Colonic mucosa (tissue), 4 donors: ENCODE measurements at regions not wholly inside any gene's neighbourhood (a gene's known extent, or its start where the extent isn't known, plus 50 kb on each side); places are given as distances from the start of the nearest gene placed in this dataset.

Experiments used
- DNase-seq: peaks from one replicate; pipeline ENCODE4 v3.0.0-alpha.2; 2020
- H3K27ac ChIP-seq: fragments of 200-600 bp; one replicate; pipeline ENCODE4 v1.8.0; 2021
- H3K27me3 ChIP-seq: fragments of 200-600 bp; one replicate; pipeline ENCODE4 v1.8.0; 2021
- H3K36me3 ChIP-seq: fragments of 200-600 bp; one replicate; pipeline ENCODE4 v1.8.0; 2021
- H3K4me1 ChIP-seq: fragments of 200-600 bp; one replicate; pipeline ENCODE4 v1.8.0; 2021; ENCODE audit warnings: mild to moderate bottlenecking
- H3K4me3 ChIP-seq: fragments of 200-600 bp; one replicate; pipeline ENCODE4 v1.8.0; 2021
- H3K9ac ChIP-seq, 2 donors: one replicate each; pipeline ENCODE4 v1.7.0; 2013; ENCODE audit warnings: control low read depth in 2 of 2, low read depth in 2 of 2, low read length in 2 of 2
- H3K9me3 ChIP-seq: fragments of 200-600 bp; one replicate; pipeline ENCODE4 v1.8.0; 2021
- CTCF ChIP-seq: fragments of 200-600 bp; IDR thresholded peaks from one replicate; pipeline ENCODE4 v1.8.0; 2022; ENCODE audit warnings: antibody characterized with exemption, mild to moderate bottlenecking
- intact Hi-C: fragments of 100-400 bp; cut with DNase I; formaldehyde crosslinking; loops from one replicate; pipeline ENCODE4 v1.14.1; 2022
- donor health status: healthy.
- donor health status: DM: no; HTN: no; CAD: no.
- donor health status: DM: no; HTN: no; CAD: no.

GRCh38 chr5:30846171-30846570, 347.3 kb upstream of the CDH6 start:
- no peak for TF ChIP-seq CTCF
- Histone ChIP-seq H3K27me3 (no peaks in the 10 kb centered on the region), H3K9ac (no peak overlapping the region), H3K9me3 (no peaks in the 10 kb centered on the region), H3K27ac (no peak overlapping the region), H3K4me1 (no peaks in the 10 kb centered on the region), H3K4me3 (no peak overlapping the region), H3K36me3 (no peaks in the 10 kb centered on the region)
- intact Hi-C loops, result no loop called here
- DNase-seq, result no peak

- Histone ChIP-seq H3K9me3 (no peaks in the 10 kb centered on the region), H3K27ac (no peak overlapping the region), H3K36me3 (no peaks in the 10 kb centered on the region), H3K27me3 (no peaks in the 10 kb centered on the region), H3K4me3 (no peak overlapping the region), H3K4me1 (no peaks in the 10 kb centered on the region), H3K9ac (no peak overlapping the region)
- DNase-seq, result no peak
- no peak for TF ChIP-seq CTCF
- intact Hi-C loops, result no loop called here
Measured at GRCh38 chr5:30845194-30845593, 348.3 kb upstream of the CDH6 start.

- H3K9ac ChIP-seq, result no peak overlapping the region
- H3K36me3 ChIP-seq, result no peaks in the 10 kb centered on the region
- DNase-seq, result no peak
- no peaks in the 10 kb centered on the region for H3K27me3 ChIP-seq
- no peak overlapping the region for H3K27ac ChIP-seq
- H3K4me3 ChIP-seq, result no peak overlapping the region
- intact Hi-C loops, result no loop called here
- no peak for TF ChIP-seq CTCF
- H3K9me3 ChIP-seq, result no peaks in the 10 kb centered on the region
- H3K4me1 ChIP-seq, result no peaks in the 10 kb centered on the region
Measured at GRCh38 chr5:30843541-30843940, 349.9 kb upstream of the CDH6 start.

GRCh38 chr5:30839956-30840355, 353.5 kb upstream of the CDH6 start:
- H3K4me3 ChIP-seq, result no peak overlapping the region
- no peak overlapping the region for H3K9ac ChIP-seq
- H3K9me3 ChIP-seq, result no peaks in the 10 kb centered on the region
- intact Hi-C loops, result no loop called here
- no peak for DNase-seq
- no peak for TF ChIP-seq CTCF
- no peaks in the 10 kb centered on the region for H3K36me3 ChIP-seq
- H3K27ac ChIP-seq, result no peak overlapping the region
- no peaks in the 10 kb centered on the region for H3K4me1 ChIP-seq
- no peaks in the 10 kb centered on the region for H3K27me3 ChIP-seq

- Histone ChIP-seq H3K4me3 (no peak overlapping the region), H3K4me1 (no peaks in the 10 kb centered on the region), H3K27ac (no peak overlapping the region), H3K27me3 (no peaks in the 10 kb centered on the region), H3K9me3 (no peaks in the 10 kb centered on the region), H3K36me3 (no peaks in the 10 kb centered on the region), H3K9ac (no peak overlapping the region)
- no peak for TF ChIP-seq CTCF
- no peak for DNase-seq
- intact Hi-C loops, result no loop called here
Measured at GRCh38 chr5:30838936-30839496, 354.5 kb upstream of the CDH6 start.
